SK-N-MC (cell line): ENCODE measurements at regions not wholly inside any gene's neighbourhood (a gene's known extent, or its start where the extent isn't known, plus 50 kb on each side); places are given as distances from the start of the nearest gene placed in this dataset.

Experiments
- DNase-seq: peaks from one replicate; pipeline ENCODE4 v3.0.0-alpha.2; 2011; ENCODE audit warnings: low read depth, low spot score
- H3K27ac ChIP-seq: fragments of 200-600 bp; sonication (generic); 2 replicates; pipeline ENCODE4 v1.5.1; 2016; ENCODE audit warnings: mixed run types
- H3K36me3 ChIP-seq: fragments of 200-600 bp; sonication (generic); 2 replicates; pipeline ENCODE4 v1.6.1; 2017; ENCODE audit warnings: antibody characterized with exemption, low read length, mixed read lengths; ENCODE audit not compliant: insufficient read depth
- H3K4me3 ChIP-seq: fragments of 200-600 bp; sonication (generic); 2 replicates; pipeline ENCODE4 v1.5.1; 2016
- H3K9ac ChIP-seq: fragments of 200-600 bp; sonication (generic); 2 replicates; pipeline ENCODE4 v1.8.0; 2017; ENCODE audit warnings: mixed run types, mixed read lengths; ENCODE audit not compliant: insufficient read length
- H3K9me3 ChIP-seq: fragments of 200-600 bp; sonication (generic); 2 replicates; pipeline ENCODE4 v1.6.1; 2017; ENCODE audit warnings: low read depth, mild to moderate bottlenecking, antibody characterized with exemption, low read length, moderate library complexity, mixed read lengths
- EZH2 ChIP-seq: fragments of 200-600 bp; sonication (generic); IDR thresholded peaks from one replicate; pipeline ENCODE4 v1.6.1; 2017; ENCODE audit warnings: antibody characterized with exemption
- FOXP2 ChIP-seq: optimal IDR thresholded peaks from 2 replicates; pipeline ENCODE3; 2011; ENCODE audit warnings: mild to moderate bottlenecking, moderate library complexity; ENCODE audit not compliant: insufficient read depth; ENCODE audit errors: extremely low read length, control extremely low read depth
- POLR2AphosphoS5 ChIP-seq: IDR thresholded peaks from 2 replicates; pipeline ENCODE4 v1.6.1; 2012; ENCODE audit warnings: mild to moderate bottlenecking, low read depth, low read length, borderline replicate concordance

- no peak for DNase-seq
- Histone ChIP-seq H3K9ac (no peak overlapping the region), H3K9me3 (no peaks in the 10 kb centered on the region), H3K4me3 (no peak overlapping the region), H3K36me3 (no peaks in the 10 kb centered on the region), H3K27ac (no peak overlapping the region)
- no peak for TF ChIP-seq FOXP2
- TF ChIP-seq POLR2AphosphoS5 = no peak
- no peak for TF ChIP-seq EZH2
These were observed 283.3 kb downstream of the FOXO1 start for GRCh38 chr13:40383132-40383531.

GRCh38 chr13:40383885-40384284 lies 282.6 kb downstream of the FOXO1 start:
- H3K4me3 ChIP-seq = no peak overlapping the region
- H3K36me3 ChIP-seq = no peaks in the 10 kb centered on the region
- H3K9me3 ChIP-seq = no peaks in the 10 kb centered on the region
- no peak overlapping the region for H3K9ac ChIP-seq
- no peak overlapping the region for H3K27ac ChIP-seq
- no peak for TF ChIP-seq FOXP2
- TF ChIP-seq EZH2 = no peak
- no peak for TF ChIP-seq POLR2AphosphoS5
- DNase-seq = no peak

- Histone ChIP-seq H3K4me3 (no peak overlapping the region), H3K9ac (no peak overlapping the region), H3K27ac (no peak overlapping the region), H3K36me3 (no peaks in the 10 kb centered on the region), H3K9me3 (no peaks in the 10 kb centered on the region)
- TF ChIP-seq FOXP2 (no peak), POLR2AphosphoS5 (no peak), EZH2 (no peak)
- no peak for DNase-seq
These were observed 281.2 kb downstream of the FOXO1 start for GRCh38 chr13:40384976-40385857.

DNA sequence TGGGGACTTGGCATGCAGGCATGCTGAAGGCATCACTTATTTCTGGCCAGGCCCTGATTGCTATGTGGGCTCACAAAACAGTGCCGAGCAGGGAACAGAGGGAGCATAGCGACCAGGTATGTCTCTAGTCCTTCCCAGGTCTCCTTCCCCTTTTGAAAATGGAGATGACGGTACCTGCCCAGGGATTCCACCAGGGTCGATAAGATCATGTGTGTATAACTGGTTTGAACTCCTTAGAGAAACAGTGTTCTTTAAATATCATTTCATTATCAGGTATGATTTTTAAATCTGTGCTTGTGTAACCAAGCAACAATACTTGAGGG lies 280.6 kb downstream of the FOXO1 start:
- Histone ChIP-seq H3K4me3 (no peak overlapping the region), H3K9me3 (no peaks in the 10 kb centered on the region), H3K36me3 (no peaks in the 10 kb centered on the region), H3K27ac (no peak overlapping the region), H3K9ac (no peak overlapping the region)
- no peak for DNase-seq
- TF ChIP-seq POLR2AphosphoS5 (no peak), EZH2 (no peak), FOXP2 (no peak)

- no peaks in the 10 kb centered on the region for H3K36me3 ChIP-seq
- H3K9ac ChIP-seq = no peak overlapping the region
- TF ChIP-seq EZH2 = no peak
- TF ChIP-seq POLR2AphosphoS5 = no peak
- TF ChIP-seq FOXP2 = no peak
- DNase-seq = no peak
- no peak overlapping the region for H3K4me3 ChIP-seq
- no peak overlapping the region for H3K27ac ChIP-seq
- no peaks in the 10 kb centered on the region for H3K9me3 ChIP-seq
These were observed 279.9 kb downstream of the FOXO1 start for GRCh38 chr13:40386586-40386985.

GRCh38 chr13:40387775-40388174 lies 278.7 kb downstream of the FOXO1 start:
- no peaks in the 10 kb centered on the region for H3K36me3 ChIP-seq
- H3K9me3 ChIP-seq = no peaks in the 10 kb centered on the region
- H3K9ac ChIP-seq = no peak overlapping the region
- TF ChIP-seq POLR2AphosphoS5 (no peak), FOXP2 (no peak), EZH2 (no peak)
- no peak for DNase-seq
- no peak overlapping the region for H3K4me3 ChIP-seq
- no peak overlapping the region for H3K27ac ChIP-seq

DNA sequence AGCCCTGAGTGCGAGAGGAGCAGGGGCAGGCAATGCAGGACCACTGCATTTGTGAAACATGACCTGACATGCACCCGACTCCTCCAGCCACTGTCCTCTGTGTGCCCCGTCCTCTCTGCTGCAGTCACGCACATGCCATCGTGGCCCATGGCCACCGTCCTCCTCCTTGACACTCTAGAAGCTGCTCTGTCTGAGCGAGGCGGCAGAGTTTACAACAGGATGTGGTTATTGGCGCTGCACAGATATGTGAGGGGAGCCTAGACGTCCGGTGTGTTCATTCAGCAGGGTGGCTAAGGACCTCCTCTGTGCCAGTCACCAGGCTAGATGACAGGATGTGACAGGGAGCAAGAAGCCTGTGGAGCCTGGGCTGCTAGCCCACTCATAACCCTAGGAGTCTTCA lies 277.8 kb downstream of the FOXO1 start:
- H3K36me3 ChIP-seq = no peaks in the 10 kb centered on the region
- TF ChIP-seq POLR2AphosphoS5 (no peak), FOXP2 (no peak), EZH2 (no peak)
- no peak overlapping the region for H3K9ac ChIP-seq
- no peak overlapping the region for H3K4me3 ChIP-seq
- DNase-seq = no peak
- no peak overlapping the region for H3K27ac ChIP-seq
- no peaks in the 10 kb centered on the region for H3K9me3 ChIP-seq

DNA sequence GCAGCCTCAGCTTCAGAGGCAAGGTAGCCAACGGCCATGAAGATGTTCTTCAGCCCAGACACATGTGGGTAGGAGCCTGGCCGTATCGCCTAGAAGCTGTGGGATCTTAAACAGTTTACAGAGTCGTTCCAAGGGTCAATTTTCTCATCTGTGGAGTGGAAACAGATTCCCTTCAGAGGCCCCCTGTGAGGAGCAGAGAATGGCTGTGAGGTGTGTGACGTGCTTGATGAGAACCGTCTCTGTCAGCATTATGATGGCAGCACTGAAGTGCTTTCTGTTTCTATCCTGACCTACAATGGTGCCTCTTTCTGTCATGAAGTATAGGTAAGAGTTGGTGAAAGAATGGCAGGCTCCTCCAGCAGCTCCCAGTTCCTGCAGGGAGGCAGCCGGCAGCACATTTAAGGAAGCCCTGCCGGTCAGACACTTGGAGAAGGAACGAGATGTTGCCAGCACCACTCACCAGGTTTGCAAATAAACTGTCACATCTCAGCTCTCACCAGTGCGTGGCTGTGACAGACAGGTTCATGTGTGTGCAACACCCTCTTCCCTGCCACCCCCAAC lies 277.3 kb downstream of the FOXO1 start:
- H3K4me3 ChIP-seq = no peak overlapping the region
- DNase-seq = no peak
- H3K9me3 ChIP-seq = no peaks in the 10 kb centered on the region
- no peak overlapping the region for H3K9ac ChIP-seq
- no peaks in the 10 kb centered on the region for H3K36me3 ChIP-seq
- no peak overlapping the region for H3K27ac ChIP-seq
- TF ChIP-seq POLR2AphosphoS5 (no peak), FOXP2 (no peak), EZH2 (no peak)

GRCh38 chr13:40390401-40390916 lies 276.0 kb downstream of the FOXO1 start:
- Histone ChIP-seq H3K9ac (no peak overlapping the region), H3K9me3 (no peaks in the 10 kb centered on the region), H3K27ac (no peak overlapping the region), H3K36me3 (no peaks in the 10 kb centered on the region), H3K4me3 (no peak overlapping the region)
- TF ChIP-seq POLR2AphosphoS5 = no peak
- TF ChIP-seq FOXP2 = no peak
- no peak for TF ChIP-seq EZH2
- DNase-seq = no peak

DNA sequence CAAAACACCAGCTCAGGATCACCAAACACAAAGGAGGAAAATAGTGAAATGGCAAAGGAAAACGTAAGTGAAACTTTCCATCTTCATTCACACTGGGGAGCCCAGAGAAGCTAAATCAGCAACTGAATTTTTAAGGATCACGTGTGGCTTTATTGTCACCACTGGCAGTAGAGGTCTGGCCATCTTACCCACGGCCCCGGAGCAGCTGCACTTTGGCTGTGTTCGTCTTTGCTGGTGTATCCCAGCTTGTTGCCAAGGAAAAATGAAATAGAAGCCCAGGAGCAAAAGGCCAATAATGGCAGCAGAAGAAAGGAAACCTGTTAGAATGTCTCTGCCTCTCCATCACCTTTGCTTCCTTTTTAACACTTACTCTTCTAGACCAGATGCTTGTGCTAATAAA lies 274.7 kb downstream of the FOXO1 start:
- no peak overlapping the region for H3K27ac ChIP-seq
- TF ChIP-seq EZH2 (no peak), FOXP2 (no peak)
- no peak overlapping the region for H3K9ac ChIP-seq
- DNase-seq = no peak
- H3K9me3 ChIP-seq = 0 out of 2 replicates have a peak, but pooled peaks cover 1% of the 10 kb centered on the region
- no peak overlapping the region for H3K4me3 ChIP-seq
- H3K36me3 ChIP-seq = no peaks in the 10 kb centered on the region
